HL-60 (cell line): ENCODE measurements at regions not wholly inside any gene's neighbourhood (a gene's known extent, or its start where the extent isn't known, plus 50 kb on each side); places are given as distances from the start of the nearest gene placed in this dataset.

ENCODE experiments used
- POLR2AphosphoS5 ChIP-seq: IDR thresholded peaks from 2 replicates; pipeline ENCODE4 v1.6.1; 2012; ENCODE audit warnings: low read depth
- TF ChIP-seq, protein P1 (sequence below): IDR thresholded peaks from one replicate; pipeline ENCODE4 v1.5.1; 2011; ENCODE audit warnings: low read length, control low read depth, inconsistent platforms; ENCODE audit not compliant: insufficient read depth

- no peak for TF ChIP-seq POLR2AphosphoS5
- TF ChIP-seq, protein P1, sequence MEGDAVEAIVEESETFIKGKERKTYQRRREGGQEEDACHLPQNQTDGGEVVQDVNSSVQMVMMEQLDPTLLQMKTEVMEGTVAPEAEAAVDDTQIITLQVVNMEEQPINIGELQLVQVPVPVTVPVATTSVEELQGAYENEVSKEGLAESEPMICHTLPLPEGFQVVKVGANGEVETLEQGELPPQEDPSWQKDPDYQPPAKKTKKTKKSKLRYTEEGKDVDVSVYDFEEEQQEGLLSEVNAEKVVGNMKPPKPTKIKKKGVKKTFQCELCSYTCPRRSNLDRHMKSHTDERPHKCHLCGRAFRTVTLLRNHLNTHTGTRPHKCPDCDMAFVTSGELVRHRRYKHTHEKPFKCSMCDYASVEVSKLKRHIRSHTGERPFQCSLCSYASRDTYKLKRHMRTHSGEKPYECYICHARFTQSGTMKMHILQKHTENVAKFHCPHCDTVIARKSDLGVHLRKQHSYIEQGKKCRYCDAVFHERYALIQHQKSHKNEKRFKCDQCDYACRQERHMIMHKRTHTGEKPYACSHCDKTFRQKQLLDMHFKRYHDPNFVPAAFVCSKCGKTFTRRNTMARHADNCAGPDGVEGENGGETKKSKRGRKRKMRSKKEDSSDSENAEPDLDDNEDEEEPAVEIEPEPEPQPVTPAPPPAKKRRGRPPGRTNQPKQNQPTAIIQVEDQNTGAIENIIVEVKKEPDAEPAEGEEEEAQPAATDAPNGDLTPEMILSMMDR = no peak
These were observed 534.4 kb upstream of the SLC39A10 start for GRCh38 chr2:195122653-195123052.
